SK-N-SH (cell line): ENCODE measurements at regions not wholly inside any gene's neighbourhood (a gene's known extent, or its start where the extent isn't known, plus 50 kb on each side); places are given as distances from the start of the nearest gene placed in this dataset.

Experiments used
- EZH2phosphoT487 ChIP-seq: fragments of 200-600 bp; sonication (generic); IDR thresholded peaks from 2 replicates; pipeline ENCODE4 v1.6.1; 2017; ENCODE audit warnings: low read depth, mixed run types, mild to moderate bottlenecking, antibody characterized with exemption, moderate library complexity, borderline replicate concordance
- FOXJ3 ChIP-seq: sonication (generic); formaldehyde crosslinking; IDR thresholded peaks from 2 replicates; pipeline ENCODE4 v1.5.1; 2020; ENCODE audit warnings: mild to moderate bottlenecking, missing genetic modification reagents
- FOXM1 ChIP-seq: IDR thresholded peaks from 2 replicates; pipeline ENCODE4 v1.4.0; 2012; ENCODE audit warnings: low read depth, mild to moderate bottlenecking
- GATA2 ChIP-seq: sonication (generic); formaldehyde crosslinking; IDR thresholded peaks from 2 replicates; pipeline ENCODE4 v1.5.0; 2020; ENCODE audit warnings: mild to moderate bottlenecking, missing genetic modification reagents
- MEF2A ChIP-seq: IDR thresholded peaks from 2 replicates; pipeline ENCODE4 v1.4.0; 2012; ENCODE audit warnings: low read depth, borderline replicate concordance
- NRF1 ChIP-seq: IDR thresholded peaks from 2 replicates; pipeline ENCODE4 v1.6.1; 2012; ENCODE audit warnings: low read depth, mild to moderate bottlenecking, low read length
- POLR2AphosphoS5 ChIP-seq: IDR thresholded peaks from 2 replicates; pipeline ENCODE4 v1.6.1; 2012; ENCODE audit warnings: low read depth, low read length
- RFX5 ChIP-seq: IDR thresholded peaks from 2 replicates; pipeline ENCODE4 v1.6.1; 2012; ENCODE audit warnings: mild to moderate bottlenecking, improper control_type of control experiment, low read length
- SIN3A ChIP-seq: IDR thresholded peaks from 2 replicates; pipeline ENCODE4 v1.6.1; 2012; ENCODE audit warnings: low read depth, mild to moderate bottlenecking, low read length, moderate library complexity, borderline replicate concordance
- TF ChIP-seq, protein P1 (sequence below): IDR thresholded peaks from 2 replicates; pipeline ENCODE4 v1.6.1; 2012; ENCODE audit warnings: mild to moderate bottlenecking, low read depth, low read length, moderate library complexity
- TF ChIP-seq, protein P2 (sequence below): fragments of 200-600 bp; sonication (generic); IDR thresholded peaks from 2 replicates; pipeline ENCODE4 v1.6.1; 2017; ENCODE audit warnings: antibody characterized with exemption, mild to moderate bottlenecking, moderate library complexity
- TF ChIP-seq, protein P3 (sequence below): fragments of 150-350 bp; IDR thresholded peaks from 2 replicates; pipeline ENCODE4 v1.6.1; 2017; ENCODE audit warnings: antibody characterized with exemption, low read length, low read depth, borderline replicate concordance
- TF ChIP-seq, protein P4 (sequence below): IDR thresholded peaks from 2 replicates; pipeline ENCODE4 v1.4.0; 2012; ENCODE audit warnings: low read depth

DNA sequence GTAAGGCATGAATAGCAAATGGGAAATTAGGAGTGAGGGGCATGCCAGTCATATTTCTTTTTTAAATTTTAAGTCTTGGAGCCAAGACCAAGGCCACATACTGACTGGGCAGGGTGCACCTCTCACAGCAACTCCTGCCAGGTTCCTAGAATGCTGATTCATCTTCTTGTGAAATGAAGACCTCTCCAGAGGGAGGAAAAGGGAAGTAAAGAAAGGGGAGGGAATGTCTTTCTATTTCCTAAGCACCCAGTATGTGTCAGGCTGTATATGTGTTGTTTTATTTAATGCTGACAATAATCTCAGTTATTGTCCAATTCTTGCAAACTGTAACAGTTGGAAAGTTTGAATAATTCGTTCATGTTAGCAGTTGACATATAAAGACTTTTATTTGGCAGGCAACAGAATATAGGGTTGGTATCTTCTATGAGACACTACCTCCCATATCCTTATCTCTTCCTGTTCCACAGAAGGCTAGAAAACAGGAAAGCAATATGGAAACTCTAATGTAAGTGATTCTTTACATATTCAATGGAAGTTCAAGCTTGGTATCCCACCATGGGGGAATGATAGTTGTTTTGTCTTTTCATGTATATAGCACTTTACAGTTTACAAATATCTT, 259.1 kb upstream of the USP24 start:
- TF ChIP-seq, protein P1, sequence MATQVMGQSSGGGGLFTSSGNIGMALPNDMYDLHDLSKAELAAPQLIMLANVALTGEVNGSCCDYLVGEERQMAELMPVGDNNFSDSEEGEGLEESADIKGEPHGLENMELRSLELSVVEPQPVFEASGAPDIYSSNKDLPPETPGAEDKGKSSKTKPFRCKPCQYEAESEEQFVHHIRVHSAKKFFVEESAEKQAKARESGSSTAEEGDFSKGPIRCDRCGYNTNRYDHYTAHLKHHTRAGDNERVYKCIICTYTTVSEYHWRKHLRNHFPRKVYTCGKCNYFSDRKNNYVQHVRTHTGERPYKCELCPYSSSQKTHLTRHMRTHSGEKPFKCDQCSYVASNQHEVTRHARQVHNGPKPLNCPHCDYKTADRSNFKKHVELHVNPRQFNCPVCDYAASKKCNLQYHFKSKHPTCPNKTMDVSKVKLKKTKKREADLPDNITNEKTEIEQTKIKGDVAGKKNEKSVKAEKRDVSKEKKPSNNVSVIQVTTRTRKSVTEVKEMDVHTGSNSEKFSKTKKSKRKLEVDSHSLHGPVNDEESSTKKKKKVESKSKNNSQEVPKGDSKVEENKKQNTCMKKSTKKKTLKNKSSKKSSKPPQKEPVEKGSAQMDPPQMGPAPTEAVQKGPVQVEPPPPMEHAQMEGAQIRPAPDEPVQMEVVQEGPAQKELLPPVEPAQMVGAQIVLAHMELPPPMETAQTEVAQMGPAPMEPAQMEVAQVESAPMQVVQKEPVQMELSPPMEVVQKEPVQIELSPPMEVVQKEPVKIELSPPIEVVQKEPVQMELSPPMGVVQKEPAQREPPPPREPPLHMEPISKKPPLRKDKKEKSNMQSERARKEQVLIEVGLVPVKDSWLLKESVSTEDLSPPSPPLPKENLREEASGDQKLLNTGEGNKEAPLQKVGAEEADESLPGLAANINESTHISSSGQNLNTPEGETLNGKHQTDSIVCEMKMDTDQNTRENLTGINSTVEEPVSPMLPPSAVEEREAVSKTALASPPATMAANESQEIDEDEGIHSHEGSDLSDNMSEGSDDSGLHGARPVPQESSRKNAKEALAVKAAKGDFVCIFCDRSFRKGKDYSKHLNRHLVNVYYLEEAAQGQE = no peak
- TF ChIP-seq NRF1 = no peak
- no peak for TF ChIP-seq RFX5
- TF ChIP-seq, protein P2, sequence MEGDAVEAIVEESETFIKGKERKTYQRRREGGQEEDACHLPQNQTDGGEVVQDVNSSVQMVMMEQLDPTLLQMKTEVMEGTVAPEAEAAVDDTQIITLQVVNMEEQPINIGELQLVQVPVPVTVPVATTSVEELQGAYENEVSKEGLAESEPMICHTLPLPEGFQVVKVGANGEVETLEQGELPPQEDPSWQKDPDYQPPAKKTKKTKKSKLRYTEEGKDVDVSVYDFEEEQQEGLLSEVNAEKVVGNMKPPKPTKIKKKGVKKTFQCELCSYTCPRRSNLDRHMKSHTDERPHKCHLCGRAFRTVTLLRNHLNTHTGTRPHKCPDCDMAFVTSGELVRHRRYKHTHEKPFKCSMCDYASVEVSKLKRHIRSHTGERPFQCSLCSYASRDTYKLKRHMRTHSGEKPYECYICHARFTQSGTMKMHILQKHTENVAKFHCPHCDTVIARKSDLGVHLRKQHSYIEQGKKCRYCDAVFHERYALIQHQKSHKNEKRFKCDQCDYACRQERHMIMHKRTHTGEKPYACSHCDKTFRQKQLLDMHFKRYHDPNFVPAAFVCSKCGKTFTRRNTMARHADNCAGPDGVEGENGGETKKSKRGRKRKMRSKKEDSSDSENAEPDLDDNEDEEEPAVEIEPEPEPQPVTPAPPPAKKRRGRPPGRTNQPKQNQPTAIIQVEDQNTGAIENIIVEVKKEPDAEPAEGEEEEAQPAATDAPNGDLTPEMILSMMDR = no peak
- TF ChIP-seq FOXM1 = no peak
- TF ChIP-seq POLR2AphosphoS5 = no peak
- TF ChIP-seq MEF2A = no peak
- TF ChIP-seq EZH2phosphoT487 = no peak
- TF ChIP-seq, protein P3, sequence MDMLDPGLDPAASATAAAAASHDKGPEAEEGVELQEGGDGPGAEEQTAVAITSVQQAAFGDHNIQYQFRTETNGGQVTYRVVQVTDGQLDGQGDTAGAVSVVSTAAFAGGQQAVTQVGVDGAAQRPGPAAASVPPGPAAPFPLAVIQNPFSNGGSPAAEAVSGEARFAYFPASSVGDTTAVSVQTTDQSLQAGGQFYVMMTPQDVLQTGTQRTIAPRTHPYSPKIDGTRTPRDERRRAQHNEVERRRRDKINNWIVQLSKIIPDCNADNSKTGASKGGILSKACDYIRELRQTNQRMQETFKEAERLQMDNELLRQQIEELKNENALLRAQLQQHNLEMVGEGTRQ = no peak
- TF ChIP-seq SIN3A = no peak
- TF ChIP-seq FOXJ3 (CRISPR knock-in tag) = no peak
- no peak for TF ChIP-seq GATA2
- TF ChIP-seq, protein P4, sequence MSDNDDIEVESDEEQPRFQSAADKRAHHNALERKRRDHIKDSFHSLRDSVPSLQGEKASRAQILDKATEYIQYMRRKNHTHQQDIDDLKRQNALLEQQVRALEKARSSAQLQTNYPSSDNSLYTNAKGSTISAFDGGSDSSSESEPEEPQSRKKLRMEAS = no peak
